ENCODE measurements at regions not wholly inside any gene's neighbourhood (a gene's known extent, or its start where the extent isn't known, plus 50 kb on each side); places are given as distances from the start of the nearest gene placed in this dataset.

DNA sequence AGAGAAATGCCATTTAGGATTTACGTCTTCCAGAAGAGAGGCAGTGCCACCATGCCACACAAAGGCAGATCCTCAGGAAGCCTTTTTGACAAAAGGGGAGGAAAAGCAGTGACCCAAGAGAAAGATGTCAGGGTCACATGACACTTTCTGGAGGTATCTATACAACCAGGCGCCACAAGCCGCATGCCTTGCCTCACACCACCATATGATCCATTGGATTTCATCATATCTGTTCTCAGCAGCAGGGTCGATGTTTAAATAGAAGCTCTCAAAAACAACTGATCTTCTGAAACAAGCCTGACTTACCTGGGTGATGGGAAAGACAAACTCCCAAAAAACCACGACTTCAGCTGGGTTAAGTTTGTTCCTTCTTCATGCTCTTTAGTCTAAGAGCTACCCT is 52.5 kb upstream of the UNC5B start:
- no peak for DNase-seq (ENCODE audit: extremely low spot score, unreplicated experiment)
- Mint-ChIP-seq H3K36me3 (ENCODE audit: unreplicated experiment) (no peaks in the 10 kb centered on the region), H3K4me3 (ENCODE audit: unreplicated experiment) (no peak overlapping the region), H3K4me1 (ENCODE audit: unreplicated experiment) (no peaks in the 10 kb centered on the region), H3K9me3 (ENCODE audit: unreplicated experiment) (no peaks in the 10 kb centered on the region), H3K27me3 (ENCODE audit: unreplicated experiment) (peaks cover 10% of the 10 kb centered on the region), H3K27ac (ENCODE audit: unreplicated experiment) (no peak overlapping the region)
- TF ChIP-seq CTCF (IDR thresholded peaks at IDR 0.05) = no peak

DNA sequence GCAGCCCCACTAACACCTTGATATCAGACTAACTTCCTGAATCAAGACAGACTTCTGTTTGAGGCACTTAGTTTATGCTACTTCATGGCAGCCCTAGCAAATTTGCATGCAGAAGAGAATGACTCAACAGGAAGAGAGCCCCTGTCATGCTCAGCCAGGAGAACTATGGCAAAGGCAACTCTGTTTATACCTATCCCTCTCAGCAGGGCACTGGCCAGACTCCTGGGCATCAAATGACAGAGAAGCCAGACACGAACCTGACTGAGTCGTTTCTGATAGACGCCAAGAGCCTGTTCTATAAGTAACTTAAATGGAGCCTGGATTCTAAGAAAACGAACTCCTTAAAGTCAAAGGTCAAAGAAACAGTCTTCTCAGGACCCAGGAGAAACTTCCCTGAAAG is 50.9 kb upstream of the UNC5B start:
- no peak for TF ChIP-seq CTCF (IDR thresholded peaks at IDR 0.05)
- Mint-ChIP-seq H3K9me3 (ENCODE audit: unreplicated experiment) (no peaks in the 10 kb centered on the region), H3K36me3 (ENCODE audit: unreplicated experiment) (no peaks in the 10 kb centered on the region), H3K27me3 (ENCODE audit: unreplicated experiment) (peaks cover 15% of the 10 kb centered on the region), H3K4me3 (ENCODE audit: unreplicated experiment) (no peak overlapping the region), H3K27ac (ENCODE audit: unreplicated experiment) (no peak overlapping the region), H3K4me1 (ENCODE audit: unreplicated experiment) (no peaks in the 10 kb centered on the region)
- no peak for DNase-seq (ENCODE audit: extremely low spot score, unreplicated experiment)

Measured in osteocyte (in vitro differentiated cells).